DMS153 (cell line): ENCODE measurements at regions not wholly inside any gene's neighbourhood (a gene's known extent, or its start where the extent isn't known, plus 50 kb on each side); places are given as distances from the start of the nearest gene placed in this dataset.
A peak's percentile ranks its signal among the peaks of the same experiment; 100 is the strongest.

Experiments
- DNase-seq: peaks from one replicate; lab custom pipeline; 2025; lab: John Stamatoyannopoulos, UW

- no peak for DNase-seq
Measured at GRCh38 chr15:31871887-31872281, 158.4 kb upstream of the CHRNA7 start.

DNA sequence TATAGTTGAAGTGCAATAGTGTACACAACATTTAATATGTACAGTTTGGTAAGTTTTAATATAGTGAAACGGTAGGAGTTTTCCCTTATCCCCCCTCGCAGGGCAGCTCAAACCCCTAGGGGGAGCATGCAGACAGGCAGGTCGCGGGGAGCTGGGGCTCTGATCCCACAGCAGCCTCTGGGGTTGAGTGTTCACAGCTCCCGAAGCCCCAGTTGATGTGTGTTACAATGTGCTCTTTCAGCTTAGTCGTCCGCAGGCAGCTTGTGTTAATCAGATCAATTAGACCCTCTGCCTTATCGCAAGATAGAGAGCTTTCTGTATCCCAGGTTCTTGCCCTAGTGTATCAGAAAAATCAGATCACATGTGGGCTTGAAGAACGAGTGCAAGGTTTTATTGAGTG is 143.1 kb upstream of the CHRNA7 start:
- no peak for DNase-seq

DNA sequence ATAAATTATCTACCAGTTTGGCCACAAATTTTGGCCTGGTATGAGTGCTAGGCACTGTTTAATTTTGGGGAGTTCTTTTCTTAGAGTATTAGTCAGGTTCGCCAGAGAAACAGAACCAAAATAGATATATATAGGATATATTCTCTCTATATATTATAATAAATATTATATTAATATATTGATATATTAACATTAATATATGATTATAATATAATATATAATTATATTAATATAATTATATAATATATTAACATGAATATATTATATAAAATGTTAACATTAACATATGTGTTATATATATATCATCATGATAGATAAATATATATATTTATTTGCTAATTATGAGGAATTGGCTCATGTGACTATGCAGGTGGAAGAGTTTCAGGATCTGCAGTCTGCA is 137.8 kb upstream of the CHRNA7 start:
- no peak for DNase-seq

DNA sequence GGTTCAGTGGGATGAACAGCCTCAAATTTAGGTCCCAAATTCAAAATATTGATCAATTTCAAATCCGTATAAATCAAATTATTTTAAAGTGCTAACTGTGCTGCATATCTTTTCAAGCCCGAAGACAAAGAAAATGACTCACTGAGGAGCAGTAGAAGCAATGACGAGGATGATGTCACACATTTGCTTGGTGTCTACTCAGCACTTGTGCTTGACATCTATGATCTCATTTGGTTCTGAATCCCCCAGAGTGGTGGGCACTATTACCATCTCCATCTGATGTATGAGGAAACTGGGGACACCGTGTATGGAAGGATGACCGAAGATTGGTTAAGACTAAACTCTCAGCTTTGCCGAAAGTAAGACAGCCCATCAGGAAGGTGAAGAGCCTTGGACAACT is 136.5 kb upstream of the CHRNA7 start:
- no peak for DNase-seq

GRCh38 chr15:31897746-31898145 is 132.6 kb upstream of the CHRNA7 start:
- DNase-seq = no peak

DNA sequence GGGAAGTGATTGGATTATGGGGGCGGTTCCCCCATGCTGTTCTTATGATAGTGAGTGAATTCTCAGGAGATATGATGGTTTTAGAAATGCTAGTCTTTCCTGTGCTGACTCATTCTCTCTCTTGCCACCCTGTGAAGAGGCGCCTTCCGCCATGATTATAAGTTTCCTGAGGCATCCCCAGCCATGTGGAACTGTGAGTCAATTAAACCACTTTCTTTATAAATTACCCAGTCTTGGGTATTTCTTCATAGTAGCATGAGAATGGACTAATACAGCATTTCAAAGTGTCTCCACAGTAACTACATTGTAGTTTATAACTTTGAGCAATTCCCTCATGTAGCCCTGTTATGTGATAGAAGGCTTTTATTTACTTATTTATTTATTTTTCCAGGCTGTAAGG is 128.8 kb upstream of the CHRNA7 start:
- no peak for DNase-seq

GRCh38 chr15:31905054-31905453 is 125.3 kb upstream of the CHRNA7 start:
- DNase-seq = no peak

- DNase-seq = no peak
Measured at GRCh38 chr15:31925541-31925940, 104.8 kb upstream of the CHRNA7 start.

DNA sequence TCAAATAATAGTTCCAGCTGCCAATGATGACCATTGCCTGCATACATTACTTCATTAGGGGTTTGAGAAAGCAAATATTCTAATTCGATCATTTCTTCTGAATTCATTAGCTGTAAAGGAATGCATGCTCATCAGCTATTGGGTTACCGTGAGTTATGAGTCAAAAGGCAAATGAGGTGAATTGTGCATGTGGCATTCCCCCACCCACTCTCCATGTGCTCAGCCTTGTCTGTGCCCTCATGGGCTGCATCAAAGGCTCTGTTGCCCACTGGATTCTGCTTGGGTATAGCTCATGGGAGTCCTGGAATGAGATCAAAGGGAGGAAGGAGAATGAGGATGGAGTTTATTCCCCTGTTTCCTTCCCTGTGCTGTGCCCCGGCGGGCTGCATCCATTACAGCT is 99.3 kb upstream of the CHRNA7 start:
- DNase-seq = no peak

DNA sequence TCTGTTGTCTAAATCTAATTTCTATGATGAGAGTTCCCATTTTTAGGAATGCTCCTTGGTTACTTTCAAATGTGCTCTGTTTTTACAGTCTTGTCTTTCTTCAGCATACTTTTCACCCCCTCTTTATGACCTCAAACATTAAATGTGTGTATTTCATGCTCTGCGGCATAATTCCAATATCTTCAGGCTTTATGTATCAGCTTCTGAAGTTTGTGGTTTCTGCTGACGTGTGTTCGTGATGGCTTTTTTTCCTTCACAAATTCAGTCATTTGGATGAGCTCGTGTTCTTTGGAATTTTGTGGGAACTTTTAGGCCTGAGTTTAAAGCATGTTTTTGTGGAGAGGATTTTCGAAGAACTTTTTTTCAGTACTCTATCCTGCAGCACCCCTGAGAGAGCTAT is 97.7 kb upstream of the CHRNA7 start:
- no peak for DNase-seq

DNA sequence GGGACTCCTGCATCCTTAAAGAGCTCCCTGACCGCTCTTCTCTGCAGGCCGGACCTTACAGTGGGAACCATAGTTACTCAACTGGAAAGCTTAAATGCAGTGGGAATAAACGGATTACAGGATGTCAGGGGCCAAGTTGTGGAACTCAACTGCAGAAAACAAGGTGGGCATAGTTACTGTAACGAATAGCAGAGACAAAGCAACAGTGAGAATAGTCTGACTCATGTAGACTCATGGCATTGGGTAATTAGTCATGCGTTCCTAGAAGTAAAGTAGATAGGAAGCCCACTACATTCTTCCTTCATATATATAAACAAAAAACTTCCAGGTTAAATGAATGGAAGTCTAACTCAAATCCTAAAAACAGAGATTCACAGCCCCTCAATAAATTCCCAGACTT is 95.5 kb upstream of the CHRNA7 start:
- DNase-seq = no peak

DNA sequence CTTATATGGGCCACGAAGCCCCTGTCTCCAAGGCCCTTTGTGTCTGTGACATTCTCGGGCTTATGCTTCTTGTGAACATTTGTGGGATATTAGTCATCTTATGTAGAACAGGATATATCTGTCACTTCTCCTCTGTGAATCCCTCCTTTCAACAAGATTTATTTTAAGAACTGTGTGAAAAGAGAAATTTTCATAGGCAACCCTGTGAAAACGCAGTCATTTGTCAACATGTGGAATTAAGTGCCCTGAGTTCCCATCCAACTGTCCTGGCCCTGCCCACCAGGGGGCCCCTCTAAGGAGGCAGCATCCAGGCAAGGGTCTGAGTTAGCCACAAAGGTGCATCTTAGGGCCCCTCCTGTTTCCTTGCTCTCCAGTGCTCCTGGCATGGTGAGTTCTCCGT is 76.8 kb upstream of the CHRNA7 start:
- DNase-seq = no peak

- no peak for DNase-seq
Measured at GRCh38 chr15:31954374-31955172, 75.7 kb upstream of the CHRNA7 start.

- no peak for DNase-seq
Measured at GRCh38 chr15:31955734-31956133, 74.6 kb upstream of the CHRNA7 start.

GRCh38 chr15:31957581-31957980 is 72.7 kb upstream of the CHRNA7 start:
- no peak for DNase-seq

DNA sequence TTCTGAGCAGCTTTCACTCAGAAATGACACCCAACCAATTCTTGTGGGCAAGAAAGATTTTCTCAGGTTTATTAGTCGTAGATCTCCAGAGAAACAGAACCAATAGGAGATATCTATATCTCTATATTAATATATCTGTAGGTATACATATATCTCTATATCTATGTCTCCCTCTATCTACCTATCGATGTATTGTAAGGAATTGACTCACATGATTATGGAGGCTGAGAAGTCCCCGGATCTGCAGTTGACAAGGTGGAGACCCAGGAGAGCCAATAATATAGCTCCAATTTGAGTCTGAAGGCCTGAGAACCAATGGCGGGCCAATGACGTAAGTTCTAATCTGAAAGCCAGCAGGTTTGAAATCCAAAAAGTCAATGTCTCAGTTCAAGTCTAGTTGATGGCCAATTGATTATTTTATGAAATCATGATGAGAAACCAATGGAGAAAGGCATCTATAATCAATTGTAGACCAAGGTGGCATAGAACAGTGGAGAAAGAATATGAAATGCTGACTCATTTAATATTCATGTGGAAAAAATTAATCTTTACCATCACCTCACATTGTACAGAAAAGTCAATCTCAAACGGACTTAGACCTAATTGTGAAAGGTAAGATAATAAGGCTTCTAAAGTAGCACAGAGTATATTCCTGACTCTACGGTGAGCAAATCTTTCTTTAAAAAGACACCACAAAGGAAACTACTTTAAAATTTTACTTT is 65.6 kb upstream of the CHRNA7 start:
- DNase-seq = no peak

DNA sequence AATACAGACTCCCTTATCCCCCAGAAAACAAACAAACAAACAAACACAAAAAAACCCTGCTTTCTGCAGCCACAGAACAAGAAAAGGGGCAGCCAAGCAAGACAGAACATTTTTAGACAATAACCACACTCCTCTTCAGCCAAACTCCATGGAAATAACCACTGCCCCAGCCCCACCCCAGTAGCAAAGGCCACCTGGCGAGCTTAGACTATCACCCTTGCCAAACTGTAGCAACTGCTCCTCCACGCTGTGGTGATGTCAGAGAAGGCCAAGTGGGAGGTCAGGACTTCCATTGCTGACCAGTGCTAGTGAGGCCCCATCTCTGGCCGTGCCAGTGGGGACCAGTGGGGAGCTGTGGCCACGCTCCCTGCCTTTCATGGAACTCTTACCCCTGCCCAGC is 60.3 kb upstream of the CHRNA7 start:
- no peak for DNase-seq

DNA sequence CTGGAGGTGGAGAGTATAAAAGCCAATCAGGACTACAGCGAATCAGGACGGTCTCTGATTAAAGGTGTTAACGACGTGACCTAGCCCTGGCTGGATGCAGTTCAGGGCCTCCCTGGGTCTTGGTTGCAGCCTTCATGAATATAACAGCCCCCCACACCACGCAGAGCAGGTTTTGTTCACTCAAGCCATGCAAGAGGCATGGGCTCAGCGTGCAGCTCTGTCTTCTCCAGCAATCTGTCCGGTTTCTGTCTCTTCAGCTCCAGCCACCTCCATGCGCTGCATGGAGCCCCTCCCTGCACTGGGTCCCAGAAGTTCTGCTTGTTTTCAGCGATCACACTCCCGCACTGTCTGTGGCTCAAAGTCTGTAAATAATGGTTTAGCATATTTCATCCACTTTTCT is 57.1 kb upstream of the CHRNA7 start:
- no peak for DNase-seq

- DNase-seq = no peak
Measured at GRCh38 chr15:31974154-31974794, 56.0 kb upstream of the CHRNA7 start.

- peak; percentile 1 for DNase-seq
Measured at GRCh38 chr15:31974855-31975829, 55.2 kb upstream of the CHRNA7 start.

DNA sequence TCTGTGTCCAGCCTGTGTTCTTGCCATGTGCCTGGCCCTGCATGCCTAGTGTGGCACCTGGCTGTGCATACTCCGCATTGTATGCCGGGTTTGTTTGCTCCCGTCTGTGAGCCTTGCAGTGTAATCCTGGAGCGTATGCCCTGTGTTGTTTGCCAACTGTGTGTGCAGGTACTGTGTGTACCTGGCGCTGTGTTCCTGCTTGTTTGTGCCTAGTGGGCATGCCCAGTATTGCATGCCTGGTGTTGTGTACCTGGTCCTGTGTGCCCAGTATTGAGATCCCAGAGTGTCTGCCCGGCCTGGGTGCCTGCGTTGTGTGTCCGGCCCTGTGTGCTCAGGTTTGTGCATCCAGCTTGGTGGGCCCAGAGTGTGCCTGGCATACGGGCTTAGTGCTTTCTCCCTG is 54.5 kb upstream of the CHRNA7 start:
- DNase-seq = no peak

DNA sequence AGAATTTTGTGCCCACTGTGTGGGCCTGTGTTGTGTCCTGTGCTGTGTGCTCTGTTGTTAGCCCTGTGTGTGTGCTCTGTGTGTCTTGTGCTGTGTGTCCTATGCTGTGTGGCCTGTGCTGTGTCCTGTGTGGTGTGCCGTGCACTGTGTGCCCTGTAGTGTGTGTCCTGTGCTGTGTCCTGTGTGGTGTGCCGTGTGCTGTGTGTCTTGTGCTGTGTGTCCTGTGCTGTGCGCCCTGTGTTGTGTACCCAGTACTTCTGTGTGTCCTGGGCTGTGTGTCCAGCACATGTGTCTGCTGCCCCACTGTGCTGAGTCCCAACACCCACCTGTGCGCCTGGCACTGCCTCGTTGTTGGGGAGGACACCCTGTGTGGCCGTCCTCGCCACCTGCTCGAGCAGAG is 53.2 kb upstream of the CHRNA7 start:
- no peak for DNase-seq
